Transverse colon (tissue), 3 donors: ENCODE measurements at regions not wholly inside any gene's neighbourhood (a gene's known extent, or its start where the extent isn't known, plus 50 kb on each side); places are given as distances from the start of the nearest gene placed in this dataset.

ENCODE experiments used
- CTCF ChIP-seq, 5 experiments: fragments of 200-600 bp in 3 of 5; fragments of 450-650 bp in 2 of 5; sonication (generic) in 3 of 5; IDR thresholded peaks; 1 replicate in 2 of 5; 2 replicates in 3 of 5; pipeline ENCODE4 v1.5.1; 2016 to 2017; ENCODE audit warnings: antibody characterized with exemption in 5 of 5, inconsistent platforms in 3 of 5, mild to moderate bottlenecking in 2 of 5, moderate library complexity in 1 of 5
- EP300 ChIP-seq: sonication (generic); formaldehyde crosslinking; IDR thresholded peaks from one replicate; pipeline ENCODE4 v1.6.1; 2017; ENCODE audit warnings: antibody characterized with exemption, low read depth
- POLR2A ChIP-seq: fragments of 450-650 bp; IDR thresholded peaks from one replicate; pipeline ENCODE4 v1.6.1; 2016; ENCODE audit warnings: antibody characterized with exemption, mild to moderate bottlenecking, moderate library complexity

GRCh38 chr5:124148574-124148973 is 597.9 kb downstream of the ZNF608 start:
- TF ChIP-seq CTCF (IDR thresholded peaks at IDR 0.05) (no peak), POLR2A (no peak), EP300 (no peak)
